OCI-LY7 (cell line): ENCODE measurements at regions not wholly inside any gene's neighbourhood (a gene's known extent, or its start where the extent isn't known, plus 50 kb on each side); places are given as distances from the start of the nearest gene placed in this dataset.

Experiments
- EZH2phosphoT487 ChIP-seq: fragments of 200-600 bp; sonication (generic); IDR thresholded peaks from 2 replicates; pipeline ENCODE4 v1.6.1; 2018; ENCODE audit warnings: low read depth, borderline replicate concordance, mild to moderate bottlenecking, mixed run types, antibody characterized with exemption, low read length, moderate library complexity, mixed read lengths
- TF ChIP-seq, protein P1 (sequence below): fragments of 200-600 bp; sonication (generic); conservative IDR thresholded peaks from 2 replicates; pipeline ENCODE4 v1.5.1; 2014; ENCODE audit warnings: mild to moderate bottlenecking, antibody characterized with exemption, low read length, moderate library complexity, mixed read lengths

DNA sequence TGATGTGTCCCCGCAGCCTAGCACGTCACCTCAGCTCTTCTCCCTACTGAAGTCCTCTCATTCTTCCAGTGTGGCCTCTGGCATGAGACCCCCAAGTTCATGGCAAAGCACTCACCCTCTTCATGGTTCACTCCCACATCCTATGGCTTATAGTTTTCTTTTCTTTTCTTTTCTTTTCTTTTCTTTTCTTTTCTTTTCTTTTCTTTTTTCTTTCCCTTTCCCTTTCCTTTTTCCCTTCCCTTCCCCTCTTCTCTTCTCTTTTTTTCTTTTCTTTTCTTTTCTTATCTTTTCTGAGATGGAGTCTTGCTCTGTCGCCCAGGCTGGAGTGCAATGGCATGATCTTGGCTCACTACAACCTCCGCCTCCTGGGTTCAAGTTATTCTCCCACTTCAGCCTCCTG is 58.4 kb upstream of the NLRP1 start:
- TF ChIP-seq, protein P1, sequence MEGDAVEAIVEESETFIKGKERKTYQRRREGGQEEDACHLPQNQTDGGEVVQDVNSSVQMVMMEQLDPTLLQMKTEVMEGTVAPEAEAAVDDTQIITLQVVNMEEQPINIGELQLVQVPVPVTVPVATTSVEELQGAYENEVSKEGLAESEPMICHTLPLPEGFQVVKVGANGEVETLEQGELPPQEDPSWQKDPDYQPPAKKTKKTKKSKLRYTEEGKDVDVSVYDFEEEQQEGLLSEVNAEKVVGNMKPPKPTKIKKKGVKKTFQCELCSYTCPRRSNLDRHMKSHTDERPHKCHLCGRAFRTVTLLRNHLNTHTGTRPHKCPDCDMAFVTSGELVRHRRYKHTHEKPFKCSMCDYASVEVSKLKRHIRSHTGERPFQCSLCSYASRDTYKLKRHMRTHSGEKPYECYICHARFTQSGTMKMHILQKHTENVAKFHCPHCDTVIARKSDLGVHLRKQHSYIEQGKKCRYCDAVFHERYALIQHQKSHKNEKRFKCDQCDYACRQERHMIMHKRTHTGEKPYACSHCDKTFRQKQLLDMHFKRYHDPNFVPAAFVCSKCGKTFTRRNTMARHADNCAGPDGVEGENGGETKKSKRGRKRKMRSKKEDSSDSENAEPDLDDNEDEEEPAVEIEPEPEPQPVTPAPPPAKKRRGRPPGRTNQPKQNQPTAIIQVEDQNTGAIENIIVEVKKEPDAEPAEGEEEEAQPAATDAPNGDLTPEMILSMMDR, result no peak
- TF ChIP-seq EZH2phosphoT487, result no peak
